ENCODE measurements at regions not wholly inside any gene's neighbourhood (a gene's known extent, or its start where the extent isn't known, plus 50 kb on each side); places are given as distances from the start of the nearest gene placed in this dataset.
"Not testable (repeated sequence)": the region's sequence is repeated elsewhere in the genome, so short reads cannot be mapped to it uniquely, and the experiment has no call there.

DNA sequence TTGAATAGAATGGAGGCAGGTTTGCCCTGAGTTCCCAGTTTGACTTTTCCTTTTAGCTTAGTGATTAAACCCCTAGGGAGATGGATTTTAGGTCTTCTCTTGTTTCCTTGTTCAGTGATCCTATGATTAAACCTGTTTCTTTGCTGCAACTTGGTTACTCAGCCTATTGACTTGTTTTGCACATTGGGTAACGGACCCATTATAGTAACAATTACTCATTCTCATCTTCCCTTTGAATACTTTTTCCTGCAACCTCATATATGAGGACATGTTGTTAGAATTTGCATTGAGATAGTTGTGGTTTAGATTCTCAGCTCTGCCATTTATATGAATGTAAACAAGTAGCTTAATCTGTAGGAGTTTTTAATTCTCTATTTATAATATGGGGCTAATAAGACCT is 489.2 kb upstream of the CNTN5 start:
- Histone ChIP-seq H3K36me3 (ENCODE audit: insufficient read depth, low read length) (no peaks in the 10 kb centered on the region), H3K27me3 (ENCODE audit: insufficient read depth, low read length) (no peaks in the 10 kb centered on the region), H3K4me3 (ENCODE audit: low read length) (no peak overlapping the region), H3K4me1 (ENCODE audit: insufficient read depth, low read length) (no peaks in the 10 kb centered on the region), H2AFZ (ENCODE audit: low read depth, low read length) (no peak overlapping the region), H3K9me3 (ENCODE audit: low read length) (no peaks in the 10 kb centered on the region)

DNA sequence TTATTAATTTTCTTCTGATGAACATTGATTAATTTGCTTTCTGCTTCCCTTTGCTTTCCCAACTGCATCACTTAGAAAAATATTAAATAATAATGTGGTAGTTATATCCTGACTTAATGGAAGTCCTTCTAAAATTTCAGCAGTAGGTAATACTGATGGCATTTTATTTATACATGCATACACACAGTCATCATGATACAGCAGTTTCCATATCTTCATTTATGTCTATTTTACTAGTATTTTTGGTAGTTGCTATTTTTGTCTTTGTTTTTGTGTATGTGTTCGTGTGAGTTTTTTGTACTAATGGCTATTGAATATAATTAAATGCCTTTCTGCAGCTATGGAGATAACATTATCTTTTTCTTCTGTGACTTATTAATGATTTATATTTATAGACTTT is 484.7 kb upstream of the CNTN5 start:
- no peak overlapping the region for H2AFZ ChIP-seq (ENCODE audit: low read depth, low read length)
- H3K9me3 ChIP-seq (ENCODE audit: low read length) = no peaks in the 10 kb centered on the region
- no peaks in the 10 kb centered on the region for H3K27me3 ChIP-seq (ENCODE audit: insufficient read depth, low read length)
- no peaks in the 10 kb centered on the region for H3K36me3 ChIP-seq (ENCODE audit: insufficient read depth, low read length)
- H3K4me3 ChIP-seq (ENCODE audit: low read length) = no peak overlapping the region
- H3K4me1 ChIP-seq (ENCODE audit: insufficient read depth, low read length) = no peaks in the 10 kb centered on the region

DNA sequence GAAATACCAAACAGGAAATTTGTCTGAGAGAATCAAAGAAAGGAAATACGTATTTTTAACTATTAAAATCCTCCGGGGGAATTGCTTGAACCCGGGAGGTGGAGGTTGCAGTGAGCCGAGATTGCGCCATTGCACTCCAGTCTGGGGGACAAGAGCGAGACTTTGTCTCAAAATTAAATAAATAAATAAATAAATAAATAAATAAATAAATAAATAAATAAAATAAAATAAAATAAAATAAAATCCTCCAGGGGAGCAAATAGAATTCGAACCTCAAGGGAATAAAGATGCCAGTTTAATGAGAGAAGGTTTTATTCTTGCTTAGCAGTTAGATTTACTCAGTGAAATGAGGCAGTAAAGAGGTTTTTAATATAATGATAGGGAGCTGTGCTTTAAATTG is 482.4 kb upstream of the CNTN5 start:
- not testable (repeated sequence) for H3K36me3 ChIP-seq (ENCODE audit: insufficient read depth, low read length); H3K9me3 ChIP-seq (ENCODE audit: low read length); H2AFZ ChIP-seq (ENCODE audit: low read depth, low read length); H3K4me3 ChIP-seq (ENCODE audit: low read length); H3K27me3 ChIP-seq (ENCODE audit: insufficient read depth, low read length); H3K4me1 ChIP-seq (ENCODE audit: insufficient read depth, low read length)

DNA sequence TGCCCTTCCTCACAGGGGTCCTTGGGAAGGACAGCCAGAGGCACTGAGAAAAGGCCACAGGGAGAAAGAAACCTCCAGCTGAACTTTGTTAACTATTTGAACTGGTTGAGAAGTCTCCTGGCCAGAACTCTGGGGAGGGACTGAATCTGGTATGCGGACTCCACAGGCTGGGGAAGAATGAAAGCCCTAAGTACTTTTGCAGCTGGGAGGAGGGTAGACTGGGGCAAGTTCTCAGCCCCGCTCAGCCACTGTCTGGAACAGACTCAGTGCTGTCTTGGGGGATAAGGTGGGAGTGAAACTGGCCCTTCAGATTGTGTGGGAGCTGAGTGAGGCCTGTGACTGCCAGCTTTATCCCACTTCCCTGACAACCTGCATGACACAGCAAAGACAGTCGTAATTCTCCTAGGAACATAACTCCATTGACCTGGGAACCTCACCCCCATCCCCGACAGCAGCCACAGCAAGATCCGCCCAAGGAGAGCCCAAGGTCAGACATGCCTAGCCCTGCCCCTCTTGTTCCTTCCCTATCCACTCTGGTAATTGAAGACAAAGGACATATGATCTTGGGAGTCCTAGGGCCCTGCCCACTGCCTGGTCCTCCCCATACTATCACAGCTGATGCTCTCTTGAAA is 475.1 kb upstream of the CNTN5 start:
- Histone ChIP-seq H3K4me3 (ENCODE audit: low read length) (no peak overlapping the region), H3K4me1 (ENCODE audit: insufficient read depth, low read length) (no peaks in the 10 kb centered on the region)

DNA sequence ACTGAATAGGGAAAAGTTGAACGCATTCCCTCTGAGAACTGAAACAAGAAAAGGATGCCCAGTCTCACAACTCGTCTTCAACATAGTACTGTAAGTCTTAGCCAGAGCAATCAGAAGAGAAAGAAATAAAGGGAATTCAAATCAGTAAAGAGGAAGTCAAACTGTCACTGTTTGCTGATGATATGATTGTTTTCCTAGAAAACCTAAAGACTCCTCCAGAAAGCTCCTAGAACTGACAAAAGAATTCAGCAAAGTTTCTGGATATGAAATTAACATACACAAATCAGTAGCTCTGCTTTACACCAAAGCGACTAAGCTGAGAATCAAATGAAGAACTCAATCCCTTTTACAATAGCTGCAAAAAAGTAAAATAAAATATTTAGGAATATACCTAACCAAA is 471.2 kb upstream of the CNTN5 start:
- no peaks in the 10 kb centered on the region for H3K27me3 ChIP-seq (ENCODE audit: insufficient read depth, low read length)
- H2AFZ ChIP-seq (ENCODE audit: low read depth, low read length) = no peak overlapping the region
- H3K4me3 ChIP-seq (ENCODE audit: low read length) = no peak overlapping the region
- no peaks in the 10 kb centered on the region for H3K9me3 ChIP-seq (ENCODE audit: low read length)
- H3K4me1 ChIP-seq (ENCODE audit: insufficient read depth, low read length) = no peaks in the 10 kb centered on the region
- no peaks in the 10 kb centered on the region for H3K36me3 ChIP-seq (ENCODE audit: insufficient read depth, low read length)

More for the DNA sequence above, 475.1 kb upstream of the CNTN5 start:
- Histone ChIP-seq H3K27me3 (ENCODE audit: insufficient read depth, low read length) (no peaks in the 10 kb centered on the region), H2AFZ (ENCODE audit: low read depth, low read length) (no peak overlapping the region), H3K36me3 (ENCODE audit: insufficient read depth, low read length) (no peaks in the 10 kb centered on the region), H3K9me3 (ENCODE audit: low read length) (no peaks in the 10 kb centered on the region)

DNA sequence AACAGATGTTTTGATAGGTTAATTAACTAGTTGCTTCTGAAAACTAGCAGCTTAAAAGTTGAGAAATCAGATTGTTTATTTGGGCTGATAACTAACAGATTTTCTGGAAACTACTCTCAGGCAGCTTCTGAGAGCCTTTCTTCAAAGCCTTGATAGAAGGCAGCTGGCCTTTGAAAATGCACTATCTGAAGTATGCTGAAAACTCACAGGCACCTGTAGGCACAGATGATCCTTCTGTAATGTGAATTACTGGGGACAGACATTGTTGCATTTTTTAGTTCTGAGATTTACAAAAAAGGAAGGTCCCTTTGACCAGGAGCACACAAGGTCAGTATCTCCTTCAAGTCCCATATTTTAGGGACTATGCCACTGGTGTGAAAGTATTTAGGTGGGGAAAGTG is 460.8 kb upstream of the CNTN5 start:
- Histone ChIP-seq H3K4me3 (ENCODE audit: low read length) (no peak overlapping the region), H2AFZ (ENCODE audit: low read depth, low read length) (no peak overlapping the region), H3K4me1 (ENCODE audit: insufficient read depth, low read length) (peaks cover 6% of the 10 kb centered on the region), H3K9me3 (ENCODE audit: low read length) (no peaks in the 10 kb centered on the region), H3K27me3 (ENCODE audit: insufficient read depth, low read length) (no peaks in the 10 kb centered on the region), H3K36me3 (ENCODE audit: insufficient read depth, low read length) (no peaks in the 10 kb centered on the region)

DNA sequence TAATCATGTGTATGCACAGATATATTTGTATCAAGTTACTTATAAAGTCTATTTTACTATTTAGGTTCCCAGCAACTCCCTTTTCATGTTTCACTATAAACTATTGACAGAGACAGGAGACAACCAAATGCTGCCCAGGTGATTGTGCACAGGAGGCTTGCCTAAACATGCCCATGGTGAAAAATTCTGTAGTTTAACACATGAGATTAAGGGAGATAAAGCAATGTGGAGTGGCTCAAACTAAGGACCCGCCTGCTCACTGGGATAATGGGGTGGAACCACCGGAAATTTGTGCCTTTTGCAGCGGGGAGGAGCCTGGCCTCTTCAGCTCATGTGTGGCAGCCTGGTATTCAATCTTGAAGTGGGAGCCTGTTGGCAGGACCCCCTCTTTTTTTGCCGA is 459.5 kb upstream of the CNTN5 start:
- Histone ChIP-seq H3K9me3 (ENCODE audit: low read length) (no peaks in the 10 kb centered on the region), H2AFZ (ENCODE audit: low read depth, low read length) (no peak overlapping the region), H3K4me1 (ENCODE audit: insufficient read depth, low read length) (peaks cover 7% of the 10 kb centered on the region), H3K4me3 (ENCODE audit: low read length) (no peak overlapping the region), H3K27me3 (ENCODE audit: insufficient read depth, low read length) (no peaks in the 10 kb centered on the region), H3K36me3 (ENCODE audit: insufficient read depth, low read length) (no peaks in the 10 kb centered on the region)

DNA sequence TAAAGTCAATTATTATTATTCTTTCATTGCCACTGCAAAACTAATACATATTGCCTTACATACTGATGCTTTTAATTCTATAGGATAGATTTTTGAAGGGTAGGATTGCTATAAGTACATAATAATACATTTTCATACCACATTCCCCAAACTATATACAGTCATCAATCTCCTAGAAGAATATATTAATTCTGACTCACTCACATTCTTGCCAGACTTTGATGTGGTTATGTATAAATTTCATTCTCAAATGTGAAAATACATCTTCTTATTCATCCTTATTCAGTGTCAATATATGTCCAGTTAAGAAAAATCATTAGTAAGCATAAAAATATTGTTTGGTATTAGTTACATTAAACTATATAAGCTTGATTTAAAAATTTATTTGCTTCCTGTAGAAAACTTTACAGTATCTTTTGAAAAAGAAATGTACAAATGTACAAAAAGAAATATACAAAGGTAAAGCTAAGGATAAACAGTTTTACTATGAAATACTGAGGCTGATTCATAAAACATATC is 458.8 kb upstream of the CNTN5 start:
- H3K36me3 ChIP-seq (ENCODE audit: insufficient read depth, low read length) = no peaks in the 10 kb centered on the region
- no peak overlapping the region for H3K4me3 ChIP-seq (ENCODE audit: low read length)
- H3K27me3 ChIP-seq (ENCODE audit: insufficient read depth, low read length) = no peaks in the 10 kb centered on the region
- H2AFZ ChIP-seq (ENCODE audit: low read depth, low read length) = no peak overlapping the region
- no peaks in the 10 kb centered on the region for H3K9me3 ChIP-seq (ENCODE audit: low read length)
- peaks cover 7% of the 10 kb centered on the region for H3K4me1 ChIP-seq (ENCODE audit: insufficient read depth, low read length)

DNA sequence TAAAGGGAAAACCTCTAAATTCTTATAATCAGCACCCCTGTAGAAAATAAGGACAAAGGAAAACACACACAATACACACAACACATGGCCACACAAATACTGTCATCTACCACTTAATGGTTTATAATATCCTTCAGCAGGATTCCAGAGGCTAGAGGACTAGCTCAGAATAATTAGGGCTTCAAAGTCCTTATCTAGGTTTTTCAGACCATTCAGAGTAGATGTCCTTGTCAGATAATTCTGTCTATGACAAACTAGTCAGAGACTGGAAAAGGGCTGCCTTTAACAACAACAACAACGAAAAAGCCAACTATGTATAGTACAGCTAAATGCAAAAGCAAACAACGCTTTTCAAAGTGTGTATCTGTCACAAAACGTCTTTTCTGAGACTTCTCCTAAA is 456.5 kb upstream of the CNTN5 start:
- Histone ChIP-seq H3K36me3 (ENCODE audit: insufficient read depth, low read length) (no peaks in the 10 kb centered on the region), H3K4me1 (ENCODE audit: insufficient read depth, low read length) (peaks cover 7% of the 10 kb centered on the region), H3K4me3 (ENCODE audit: low read length) (no peak overlapping the region), H2AFZ (ENCODE audit: low read depth, low read length) (no peak overlapping the region), H3K27me3 (ENCODE audit: insufficient read depth, low read length) (no peaks in the 10 kb centered on the region), H3K9me3 (ENCODE audit: low read length) (no peaks in the 10 kb centered on the region)

DNA sequence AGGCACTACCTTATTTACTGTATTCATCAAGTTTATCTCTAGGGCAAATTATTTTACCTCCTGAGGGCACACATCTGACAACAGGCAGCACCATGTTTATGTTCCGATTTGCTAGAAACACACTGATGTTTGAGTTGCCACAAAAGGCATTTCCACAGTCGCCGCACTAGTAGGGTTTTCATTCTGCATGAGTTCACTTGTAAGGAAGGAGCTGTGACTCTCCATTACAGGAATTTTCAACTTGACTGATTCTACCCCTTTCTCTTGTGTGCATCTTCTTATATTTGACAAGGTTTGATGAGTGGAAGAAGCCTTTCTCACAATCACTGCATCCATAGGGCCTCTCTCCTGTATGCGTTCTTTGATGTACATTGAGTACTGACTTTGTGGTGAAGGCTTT is 455.9 kb upstream of the CNTN5 start:
- Histone ChIP-seq H3K9me3 (ENCODE audit: low read length) (no peaks in the 10 kb centered on the region), H3K4me1 (ENCODE audit: insufficient read depth, low read length) (peaks cover 7% of the 10 kb centered on the region), H3K4me3 (ENCODE audit: low read length) (no peak overlapping the region), H3K36me3 (ENCODE audit: insufficient read depth, low read length) (no peaks in the 10 kb centered on the region), H3K27me3 (ENCODE audit: insufficient read depth, low read length) (no peaks in the 10 kb centered on the region), H2AFZ (ENCODE audit: low read depth, low read length) (no peak overlapping the region)

DNA sequence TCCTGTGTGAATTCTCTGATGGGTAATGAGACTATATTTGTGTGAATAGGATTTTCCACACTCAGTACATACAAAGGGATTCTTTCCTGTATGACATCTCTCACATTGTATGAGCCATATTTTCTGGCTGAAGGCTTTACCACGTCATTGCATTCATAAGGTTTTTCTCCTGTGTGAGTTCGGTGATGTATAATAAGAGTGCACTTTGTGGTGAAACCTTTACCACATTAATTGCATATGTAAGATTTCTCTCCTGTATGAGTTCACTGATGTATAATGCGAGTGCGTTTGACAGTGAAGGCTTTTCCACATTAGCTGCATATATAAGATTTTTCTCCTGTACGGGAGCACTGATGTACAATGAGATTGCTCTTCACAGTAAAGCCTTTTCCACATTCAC is 455.4 kb upstream of the CNTN5 start:
- H2AFZ ChIP-seq (ENCODE audit: low read depth, low read length) = no peak overlapping the region
- no peaks in the 10 kb centered on the region for H3K36me3 ChIP-seq (ENCODE audit: insufficient read depth, low read length)
- no peak overlapping the region for H3K4me3 ChIP-seq (ENCODE audit: low read length)
- peaks cover 7% of the 10 kb centered on the region for H3K4me1 ChIP-seq (ENCODE audit: insufficient read depth, low read length)
- H3K27me3 ChIP-seq (ENCODE audit: insufficient read depth, low read length) = no peaks in the 10 kb centered on the region
- no peaks in the 10 kb centered on the region for H3K9me3 ChIP-seq (ENCODE audit: low read length)

DNA sequence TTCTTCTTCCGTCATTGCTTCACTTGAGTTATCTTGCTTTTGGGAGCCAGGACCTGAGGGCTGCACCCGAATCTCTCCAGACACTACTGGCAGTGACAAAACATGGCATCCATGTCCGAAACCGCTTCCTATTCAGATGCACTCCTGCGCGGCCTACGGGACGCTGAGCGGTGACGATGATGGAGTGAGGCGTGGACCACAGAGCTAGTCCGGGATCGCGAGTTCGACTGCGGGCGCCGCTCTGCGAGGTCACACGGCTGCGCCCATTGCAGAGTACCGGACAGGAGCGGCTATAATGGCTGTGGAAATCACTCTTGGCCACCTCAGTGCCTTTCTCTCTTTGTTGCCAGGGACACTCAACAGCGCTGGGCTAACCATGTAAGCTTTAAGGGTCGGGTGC is 453.8 kb upstream of the CNTN5 start:
- H3K4me3 ChIP-seq (ENCODE audit: low read length) = no peak overlapping the region
- H2AFZ ChIP-seq (ENCODE audit: low read depth, low read length) = no peak overlapping the region
- H3K4me1 ChIP-seq (ENCODE audit: insufficient read depth, low read length) = peaks cover 7% of the 10 kb centered on the region
- no peaks in the 10 kb centered on the region for H3K36me3 ChIP-seq (ENCODE audit: insufficient read depth, low read length)
- H3K9me3 ChIP-seq (ENCODE audit: low read length) = no peaks in the 10 kb centered on the region
- no peaks in the 10 kb centered on the region for H3K27me3 ChIP-seq (ENCODE audit: insufficient read depth, low read length)

DNA sequence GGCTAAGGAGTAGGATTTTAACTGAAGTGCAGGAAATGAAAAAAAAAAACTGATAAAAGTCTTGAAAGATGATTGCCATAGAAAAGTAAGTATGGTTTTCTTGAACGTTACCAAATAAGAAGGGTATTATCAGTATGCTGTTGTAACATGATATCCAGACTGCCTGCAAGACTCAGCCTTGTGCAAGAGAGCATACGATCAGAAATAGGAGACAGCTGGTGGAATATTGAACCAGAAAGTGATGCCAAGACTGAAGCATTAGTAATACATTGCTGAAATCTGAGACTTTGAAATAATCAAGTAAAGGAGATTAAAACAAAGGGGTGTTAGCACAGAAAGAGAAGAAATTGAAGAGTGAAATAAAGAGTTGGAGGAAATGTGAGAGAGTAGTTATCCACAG is 452.7 kb upstream of the CNTN5 start:
- no peaks in the 10 kb centered on the region for H3K36me3 ChIP-seq (ENCODE audit: insufficient read depth, low read length)
- peaks cover 7% of the 10 kb centered on the region for H3K4me1 ChIP-seq (ENCODE audit: insufficient read depth, low read length)
- H2AFZ ChIP-seq (ENCODE audit: low read depth, low read length) = no peak overlapping the region
- no peaks in the 10 kb centered on the region for H3K27me3 ChIP-seq (ENCODE audit: insufficient read depth, low read length)
- no peak overlapping the region for H3K4me3 ChIP-seq (ENCODE audit: low read length)
- no peaks in the 10 kb centered on the region for H3K9me3 ChIP-seq (ENCODE audit: low read length)

DNA sequence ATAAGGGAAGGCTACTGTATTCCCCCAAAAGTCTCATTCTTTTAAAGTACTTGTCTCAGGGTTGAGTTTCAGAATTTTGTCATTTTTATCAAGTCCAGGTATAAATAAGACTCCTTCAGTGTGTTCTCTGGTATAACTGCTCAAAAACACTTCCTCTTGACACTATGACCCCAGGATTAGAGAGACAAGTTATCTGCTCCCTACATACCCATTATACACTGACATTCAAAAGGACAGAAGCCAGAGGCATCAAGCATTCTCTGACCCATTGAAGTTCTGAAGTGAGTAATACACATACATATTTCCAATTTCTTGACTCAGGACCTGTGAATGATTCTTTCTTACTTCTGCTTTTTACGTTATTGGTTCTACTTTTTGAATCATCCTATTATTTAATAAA is 447.8 kb upstream of the CNTN5 start:
- Histone ChIP-seq H3K4me3 (ENCODE audit: low read length) (no peak overlapping the region), H3K36me3 (ENCODE audit: insufficient read depth, low read length) (no peaks in the 10 kb centered on the region), H2AFZ (ENCODE audit: low read depth, low read length) (no peak overlapping the region), H3K9me3 (ENCODE audit: low read length) (no peaks in the 10 kb centered on the region), H3K4me1 (ENCODE audit: insufficient read depth, low read length) (no peaks in the 10 kb centered on the region), H3K27me3 (ENCODE audit: insufficient read depth, low read length) (no peaks in the 10 kb centered on the region)

Measured in neuron (in vitro differentiated cells).